A673 (cell line): ENCODE measurements at regions not wholly inside any gene's neighbourhood (a gene's known extent, or its start where the extent isn't known, plus 50 kb on each side); places are given as distances from the start of the nearest gene placed in this dataset.

Source experiments
- CTCF ChIP-seq: fragments of 300-800, 200-600 bp; sonication (generic); conservative IDR thresholded peaks from 2 replicates; pipeline ENCODE4 v1.5.1; 2017; ENCODE audit warnings: low read depth, mild to moderate bottlenecking, antibody characterized with exemption, low read length, moderate library complexity, mixed read lengths
- EZH2 ChIP-seq: fragments of 200-600 bp; sonication (generic); IDR thresholded peaks from 2 replicates; pipeline ENCODE4 v1.6.1; 2017; ENCODE audit warnings: borderline replicate concordance, low read depth, mild to moderate bottlenecking, mixed read lengths, antibody characterized with exemption, low read length; ENCODE audit not compliant: poor library complexity, severe bottlenecking

DNA sequence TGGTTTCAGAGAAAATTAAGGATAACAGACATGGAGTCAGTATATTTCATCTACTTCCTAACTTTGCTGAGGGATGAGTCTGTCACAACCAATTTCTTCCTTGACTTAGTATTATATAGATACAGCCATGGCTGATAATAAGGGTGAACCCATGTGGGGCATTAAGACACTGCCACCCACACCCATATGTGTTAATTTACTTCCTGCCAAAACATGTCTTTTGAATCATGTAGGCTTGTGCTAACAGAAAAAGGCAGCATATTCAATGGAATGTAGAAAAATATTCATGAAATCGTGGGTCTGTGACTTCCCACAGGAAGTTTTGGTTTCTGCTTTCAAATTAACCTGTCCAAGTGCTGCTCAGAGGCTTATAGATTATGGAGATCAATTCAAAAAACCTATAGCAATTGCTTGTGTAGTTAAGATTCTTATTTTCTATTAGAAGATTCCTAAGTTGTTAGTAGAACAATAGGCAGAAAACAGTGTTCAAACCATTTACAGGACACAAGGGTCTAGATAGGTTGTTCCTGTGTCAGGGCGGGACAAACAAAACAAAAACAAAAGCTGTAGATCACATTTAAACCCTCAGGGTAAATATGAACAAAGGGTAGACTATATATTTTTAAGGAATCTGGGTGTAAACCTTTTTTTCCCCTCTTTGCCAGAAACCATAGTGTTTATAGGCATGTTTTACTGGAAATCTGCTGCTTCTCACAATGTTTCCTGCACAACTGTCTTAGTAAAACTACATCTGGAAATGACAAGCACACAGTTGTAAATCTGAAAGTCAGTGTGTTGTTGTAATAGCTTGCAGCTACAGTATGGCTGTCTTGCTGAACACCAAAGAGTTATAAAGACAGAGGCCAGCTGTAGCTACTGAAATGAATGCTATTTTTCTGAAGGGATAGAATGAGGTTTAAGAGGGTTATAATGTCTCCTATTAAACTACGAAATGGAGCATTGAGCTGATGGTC lies 691.2 kb downstream of the EPHA4 start:
- no peak for TF ChIP-seq CTCF
- no peak for TF ChIP-seq EZH2
